Mesenchymal stem cell (in vitro differentiated cells and primary cell): ENCODE measurements at regions not wholly inside any gene's neighbourhood (a gene's known extent, or its start where the extent isn't known, plus 50 kb on each side); places are given as distances from the start of the nearest gene placed in this dataset.

Experiments used
- DNase-seq: peaks from one replicate; pipeline ENCODE4 v3.0.0-alpha.2; 2013
- H2AFZ ChIP-seq: one replicate; pipeline ENCODE4 v1.6.1; 2013; ENCODE audit warnings: low read depth, mild to moderate bottlenecking, control low read depth, inconsistent platforms, low read length, moderate library complexity
- H2AK5ac ChIP-seq: 2 replicates; pipeline ENCODE4 v1.6.1; 2013; ENCODE audit warnings: low read length, moderate library complexity, mild to moderate bottlenecking, inconsistent platforms; ENCODE audit not compliant: severe bottlenecking
- H2BK120ac ChIP-seq: one replicate; pipeline ENCODE4 v1.6.1; 2013; ENCODE audit warnings: low read depth, mild to moderate bottlenecking, inconsistent platforms, low read length, moderate library complexity
- H2BK12ac ChIP-seq, 2 experiments: one replicate each; pipeline ENCODE4 v1.6.1; 2013; ENCODE audit warnings: inconsistent platforms in 2 of 2, low read length in 2 of 2, mild to moderate bottlenecking in 2 of 2, moderate library complexity in 2 of 2, control low read depth in 1 of 2
- H2BK15ac ChIP-seq: one replicate; pipeline ENCODE4 v1.6.1; 2013; ENCODE audit warnings: mild to moderate bottlenecking, low read depth, inconsistent platforms; ENCODE audit not compliant: poor library complexity, severe bottlenecking
- H2BK5ac ChIP-seq: 2 replicates; pipeline ENCODE4 v1.6.1; 2013; ENCODE audit warnings: low read depth, mild to moderate bottlenecking, low read length, control low read depth, inconsistent platforms; ENCODE audit not compliant: poor library complexity, severe bottlenecking
- H3K14ac ChIP-seq, 2 experiments: one replicate each; pipeline ENCODE4 v1.6.1; 2013; ENCODE audit warnings: inconsistent platforms in 2 of 2, low read length in 2 of 2, control low read depth in 1 of 2, mild to moderate bottlenecking in 1 of 2, moderate library complexity in 1 of 2
- H3K18ac ChIP-seq, 2 experiments: one replicate each; pipeline ENCODE4 v1.6.1; 2013; ENCODE audit warnings: inconsistent platforms in 2 of 2, low read length in 2 of 2, control low read depth in 1 of 2, low read depth in 1 of 2, mild to moderate bottlenecking in 1 of 2
- H3K23ac ChIP-seq, 2 experiments: one replicate each; pipeline ENCODE4 v1.6.1; 2013; ENCODE audit warnings: inconsistent platforms in 2 of 2, low read length in 2 of 2, mild to moderate bottlenecking in 2 of 2, moderate library complexity in 2 of 2, control low read depth in 1 of 2
- H3K27ac ChIP-seq: 2 replicates; pipeline ENCODE4 v1.5.1; 2013; ENCODE audit warnings: mild to moderate bottlenecking, moderate library complexity, low read length, control low read depth, inconsistent platforms; ENCODE audit not compliant: poor library complexity, severe bottlenecking
- H3K27me3 ChIP-seq, 2 experiments: 2 replicates each; pipeline versions ENCODE4 v1.6.1 to v1.7.0; 2013; ENCODE audit warnings: low read length in 2 of 2, mild to moderate bottlenecking in 2 of 2, moderate library complexity in 2 of 2, control low read depth in 1 of 2, inconsistent platforms in 1 of 2; ENCODE audit not compliant: control insufficient read depth in 1 of 2, insufficient read depth in 1 of 2
- H3K36me3 ChIP-seq, 2 experiments: 2 replicates each; pipeline versions ENCODE4 v1.6.1 to v1.7.0; 2013; ENCODE audit warnings: low read length in 2 of 2, control low read depth in 1 of 2, inconsistent platforms in 1 of 2, low read depth in 1 of 2, mild to moderate bottlenecking in 1 of 2; ENCODE audit not compliant: insufficient read depth in 2 of 2, control insufficient read depth in 1 of 2
- H3K4ac ChIP-seq, 2 experiments: one replicate each; pipeline ENCODE4 v1.6.1; 2013; ENCODE audit warnings: inconsistent platforms in 2 of 2, low read length in 2 of 2, mild to moderate bottlenecking in 2 of 2, moderate library complexity in 2 of 2, control low read depth in 1 of 2, low read depth in 1 of 2
- H3K4me1 ChIP-seq: 2 replicates; pipeline ENCODE4 v1.6.1; 2013; ENCODE audit warnings: low read depth, low read length, control low read depth; ENCODE audit not compliant: control insufficient read depth, insufficient read depth
- H3K4me2 ChIP-seq: 2 replicates; pipeline ENCODE4 v1.6.1; 2013; ENCODE audit warnings: low read length, mild to moderate bottlenecking, inconsistent platforms; ENCODE audit not compliant: poor library complexity, severe bottlenecking
- H3K4me3 ChIP-seq, 2 experiments: 2 replicates each; pipeline versions ENCODE4 v1.5.1 to v1.7.0; 2013; ENCODE audit warnings: low read length in 2 of 2, mild to moderate bottlenecking in 2 of 2, control low read depth in 1 of 2, low read depth in 1 of 2; ENCODE audit not compliant: insufficient read depth in 1 of 2
- H3K79me1 ChIP-seq: replicated peaks from 2 replicates; pipeline ENCODE4 v1.6.1; 2013; ENCODE audit warnings: mild to moderate bottlenecking, control low read depth, low read length, inconsistent platforms; ENCODE audit not compliant: poor library complexity, severe bottlenecking
- H3K9ac ChIP-seq: 2 replicates; pipeline ENCODE4 v1.7.0; 2013; ENCODE audit warnings: mild to moderate bottlenecking, low read length, moderate library complexity
- H3K9me3 ChIP-seq: 2 replicates; pipeline ENCODE4 v1.7.0; 2013; ENCODE audit warnings: mild to moderate bottlenecking, low read length; ENCODE audit not compliant: control insufficient read depth
- H4K8ac ChIP-seq: one replicate; pipeline ENCODE4 v1.6.1; 2013; ENCODE audit warnings: inconsistent platforms, mild to moderate bottlenecking, low read length, moderate library complexity
- H4K91ac ChIP-seq: one replicate; pipeline ENCODE4 v1.6.1; 2013; ENCODE audit warnings: mild to moderate bottlenecking, low read length, inconsistent platforms
- WGBS: methylation state at CpG from one replicate; pipeline ENCODE4 v1.1.7; 2013; ENCODE audit warnings: mixed read lengths; 5-methylcytosine and 5-hydroxymethylcytosine counted together

DNA sequence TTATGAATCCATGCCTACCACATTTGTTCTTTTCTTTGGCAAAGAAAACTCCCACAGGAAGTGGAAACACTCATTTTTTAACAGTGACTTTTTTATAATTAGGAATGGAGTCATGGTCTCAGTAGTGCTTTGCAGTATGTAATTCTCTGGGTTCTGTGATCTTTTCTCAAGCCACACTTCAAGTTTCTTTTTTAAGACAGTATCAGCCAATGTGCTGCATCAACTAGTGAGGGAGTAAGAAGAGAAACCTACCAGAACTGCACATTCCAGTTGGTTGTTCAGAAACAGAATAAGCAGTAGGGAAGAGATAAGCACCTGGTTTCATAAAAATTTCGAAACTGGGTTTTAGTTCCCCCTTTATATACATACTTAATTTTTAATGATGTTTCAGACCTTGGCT lies 126.3 kb downstream of the FOXB1 start:
- Histone ChIP-seq H3K9me3 (no peaks in the 10 kb centered on the region), H3K4me2 (no peak overlapping the region), H3K27ac (no peak overlapping the region), H2AK5ac (no peak overlapping the region), H2BK5ac (no peak overlapping the region), H3K4ac (no peak overlapping the region), H2BK120ac (no peak overlapping the region), H3K36me3 (no peaks in the 10 kb centered on the region), H2BK12ac (no peak overlapping the region), H3K18ac (no peak overlapping the region), H3K79me1 (no peaks in the 10 kb centered on the region), H3K4me3 (no peak overlapping the region), H3K9ac (no peak overlapping the region), H3K4me1 (peaks cover 2% of the 10 kb centered on the region), H4K8ac (no peak overlapping the region), H3K27me3 (peaks cover 5 to 23% of the 10 kb centered on the region in 2 experiments), H2BK15ac (no peak overlapping the region), H3K23ac (no peak overlapping the region), H4K91ac (no peak overlapping the region), H2AFZ (no peak overlapping the region), H3K14ac (no peak overlapping the region)
- WGBS, result no CpG with 5 or more reads among the region's 1 CpG
- DNase-seq, result no peak

GRCh38 chr15:60130821-60131220 lies 126.7 kb downstream of the FOXB1 start:
- no peak overlapping the region for H2BK120ac ChIP-seq
- H2BK15ac ChIP-seq, result no peak overlapping the region
- no peak overlapping the region for H4K91ac ChIP-seq
- DNase-seq, result no peak
- no peak overlapping the region for H2AFZ ChIP-seq
- no peaks in the 10 kb centered on the region for H3K36me3 ChIP-seq
- H3K9me3 ChIP-seq, result no peaks in the 10 kb centered on the region
- no peak overlapping the region for H3K4me2 ChIP-seq
- no peak overlapping the region for H3K18ac ChIP-seq
- no peak overlapping the region for H4K8ac ChIP-seq
- no peak overlapping the region for H3K4ac ChIP-seq
- H2AK5ac ChIP-seq, result no peak overlapping the region
- no peak overlapping the region for H2BK12ac ChIP-seq
- no peak overlapping the region for H3K23ac ChIP-seq
- H3K4me3 ChIP-seq, result no peak overlapping the region
- no peak overlapping the region for H3K27ac ChIP-seq
- no peak overlapping the region for H3K9ac ChIP-seq
- H3K79me1 ChIP-seq, result no peaks in the 10 kb centered on the region
- WGBS, result 87% methylated on average over 6 of the region's 7 CpGs
- no peak overlapping the region for H3K14ac ChIP-seq
- peaks cover 5 to 23% of the 10 kb centered on the region in 2 experiments for H3K27me3 ChIP-seq
- no peak overlapping the region for H2BK5ac ChIP-seq
- peaks cover 2% of the 10 kb centered on the region for H3K4me1 ChIP-seq

- WGBS, result 67% methylated on average over 1 of the region's 1 CpG
- Histone ChIP-seq H4K91ac (no peak overlapping the region), H3K14ac (no peak overlapping the region), H3K79me1 (no peaks in the 10 kb centered on the region), H2BK5ac (no peak overlapping the region), H3K23ac (no peak overlapping the region), H3K4ac (no peak overlapping the region), H2BK15ac (no peak overlapping the region), H2BK120ac (no peak overlapping the region), H3K4me2 (no peak overlapping the region), H3K27ac (no peak overlapping the region), H3K4me3 (no peak overlapping the region), H2AFZ (no peak overlapping the region), H3K36me3 (no peaks in the 10 kb centered on the region), H3K9me3 (no peaks in the 10 kb centered on the region), H3K27me3 (peaks cover 0 to 27% of the 10 kb centered on the region in 2 experiments), H3K18ac (no peak overlapping the region), H4K8ac (no peak overlapping the region), H2AK5ac (no peak overlapping the region), H3K4me1 (peaks cover 4% of the 10 kb centered on the region), H2BK12ac (no peak overlapping the region), H3K9ac (no peak overlapping the region)
- no peak for DNase-seq
These were observed 130.5 kb downstream of the FOXB1 start for GRCh38 chr15:60134609-60135008.

DNA sequence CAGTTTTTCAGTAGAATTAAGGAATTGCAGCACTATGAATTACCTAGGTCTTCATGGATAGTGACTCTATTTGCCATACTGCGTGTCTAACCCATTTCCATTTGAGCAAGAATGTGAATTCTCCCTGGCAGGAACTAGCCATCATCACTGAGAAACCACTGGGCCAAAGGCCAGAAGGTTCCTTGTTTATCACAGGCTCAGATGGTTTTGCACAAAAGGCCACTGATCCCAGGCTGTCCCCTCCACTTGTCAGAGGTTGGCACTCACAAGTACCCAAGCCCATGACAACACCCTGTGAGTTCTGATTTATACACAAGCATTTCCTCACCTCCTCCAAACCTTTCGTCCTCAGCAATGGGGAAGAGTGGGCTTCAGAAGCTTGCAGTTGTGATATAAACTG lies 131.8 kb downstream of the FOXB1 start:
- no peak overlapping the region for H2BK5ac ChIP-seq
- no peaks in the 10 kb centered on the region for H3K36me3 ChIP-seq
- no peak overlapping the region for H3K23ac ChIP-seq
- no peak overlapping the region for H2BK120ac ChIP-seq
- no peak overlapping the region for H2BK12ac ChIP-seq
- H4K8ac ChIP-seq, result no peak overlapping the region
- no peaks in the 10 kb centered on the region for H3K9me3 ChIP-seq
- H3K4ac ChIP-seq, result no peak overlapping the region
- no peak overlapping the region for H3K4me2 ChIP-seq
- no peak overlapping the region for H2AK5ac ChIP-seq
- no peaks in the 10 kb centered on the region for H3K79me1 ChIP-seq
- H2AFZ ChIP-seq, result no peak overlapping the region
- DNase-seq, result no peak
- H3K27me3 ChIP-seq, result peaks cover 0 to 32% of the 10 kb centered on the region in 2 experiments
- H2BK15ac ChIP-seq, result no peak overlapping the region
- 71% methylated on average over 2 of the region's 2 CpGs for WGBS
- H3K27ac ChIP-seq, result no peak overlapping the region
- H3K9ac ChIP-seq, result no peak overlapping the region
- no peak overlapping the region for H3K4me3 ChIP-seq
- peaks cover 4% of the 10 kb centered on the region for H3K4me1 ChIP-seq
- no peak overlapping the region for H3K18ac ChIP-seq
- H4K91ac ChIP-seq, result no peak overlapping the region
- no peak overlapping the region for H3K14ac ChIP-seq
